ENCODE measurements at regions not wholly inside any gene's neighbourhood (a gene's known extent, or its start where the extent isn't known, plus 50 kb on each side); places are given as distances from the start of the nearest gene placed in this dataset.

GRCh38 chrX:145549496-145549895 is 268.1 kb upstream of the SLITRK2 start:
- Mint-ChIP-seq H3K27ac (no peak overlapping the region), H3K4me3 (no peak overlapping the region), H3K9me3 (ENCODE audit: insufficient read depth) (no peaks in the 10 kb centered on the region), H3K27me3 (no peaks in the 10 kb centered on the region), H3K4me1 (no peaks in the 10 kb centered on the region)
- Histone ChIP-seq H2AFZ (ENCODE audit: insufficient read depth, low read depth, low read length, poor library complexity, severe bottlenecking) (no peak overlapping the region), H3K27ac (ENCODE audit: low read length in 2 of 2) (no peak overlapping the region), H3K4me3 (ENCODE audit: control extremely low read depth in 1 of 5, extremely low read depth in 1 of 5, insufficient read depth in 1 of 5, low read depth in 2 of 5, low read length in 4 of 5) (no peak overlapping the region), H3K79me2 (ENCODE audit: control insufficient read depth, insufficient read depth, low read length) (no peaks in the 10 kb centered on the region), H3K9me3 (ENCODE audit: control extremely low read depth in 1 of 3, control insufficient read depth in 2 of 3, insufficient read depth in 1 of 3, low read length in 2 of 3) (peaks cover 0 to 4% (median 0%) of the 10 kb centered on the region in 3 donors), H3K27me3 (replicated peaks in 1 of 4; ENCODE audit: control extremely low read depth in 1 of 4, control insufficient read depth in 3 of 4, insufficient read depth in 4 of 4, low read length in 3 of 4) (no peaks in the 10 kb centered on the region), H3K36me3 (replicated peaks in 1 of 2; ENCODE audit: control extremely low read depth in 1 of 2, control insufficient read depth in 1 of 2, extremely low read depth in 1 of 2, insufficient read depth in 2 of 2, low read length in 1 of 2) (no peaks in the 10 kb centered on the region), H3K4me1 (ENCODE audit: control insufficient read depth in 2 of 2, insufficient read depth in 2 of 2, low read length in 2 of 2) (no peaks in the 10 kb centered on the region), H3K9ac (ENCODE audit: low read length) (no peak overlapping the region), H4K20me1 (ENCODE audit: control insufficient read depth, insufficient read depth, low read length, poor library complexity, severe bottlenecking) (no peaks in the 10 kb centered on the region), H3K4me2 (replicated peaks; ENCODE audit: low read depth, low read length, poor library complexity, severe bottlenecking) (no peak overlapping the region)
- intact Hi-C loops (cut with micrococcal nuclease), result no loop called here
- TF ChIP-seq EZH2 (IDR thresholded peaks at IDR 0.05; ENCODE audit: borderline replicate concordance, insufficient read depth, low read depth, low read length, poor library complexity, severe bottlenecking) (no peak), CTCF (IDR thresholded peaks at IDR 0.05) (no peak)
- no CpG with 5 or more reads among the region's 3 CpGs for WGBS (ENCODE audit: insufficient coverage)
- CTCF ChIA-PET, result no interaction called here
- DNase-seq (no peak), ATAC-seq (ENCODE audit: low read depth) (no peak)
- POLR2A ChIA-PET, result no interaction called here

GRCh38 chrX:145552643-145553042 is 265.0 kb upstream of the SLITRK2 start:
- no peak overlapping the region for H3K4me3 Mint-ChIP-seq
- no peak for DNase-seq
- Histone ChIP-seq H3K36me3 (replicated peaks in 1 of 2; ENCODE audit: control extremely low read depth in 1 of 2, control insufficient read depth in 1 of 2, extremely low read depth in 1 of 2, insufficient read depth in 2 of 2, low read length in 1 of 2) (no peaks in the 10 kb centered on the region), H3K4me3 (ENCODE audit: control extremely low read depth in 1 of 5, extremely low read depth in 1 of 5, insufficient read depth in 1 of 5, low read depth in 2 of 5, low read length in 4 of 5) (no peak overlapping the region), H4K20me1 (ENCODE audit: control insufficient read depth, insufficient read depth, low read length, poor library complexity, severe bottlenecking) (no peaks in the 10 kb centered on the region), H3K4me2 (replicated peaks; ENCODE audit: low read depth, low read length, poor library complexity, severe bottlenecking) (no peak overlapping the region), H3K9me3 (ENCODE audit: control extremely low read depth in 1 of 3, control insufficient read depth in 2 of 3, insufficient read depth in 1 of 3, low read length in 2 of 3) (peaks cover 0 to 4% (median 0%) of the 10 kb centered on the region in 3 donors), H3K4me1 (ENCODE audit: control insufficient read depth in 2 of 2, insufficient read depth in 2 of 2, low read length in 2 of 2) (no peaks in the 10 kb centered on the region), H3K79me2 (ENCODE audit: control insufficient read depth, insufficient read depth, low read length) (no peaks in the 10 kb centered on the region), H2AFZ (ENCODE audit: insufficient read depth, low read depth, low read length, poor library complexity, severe bottlenecking) (no peak overlapping the region), H3K27ac (ENCODE audit: low read length in 2 of 2) (no peak overlapping the region), H3K9ac (ENCODE audit: low read length) (no peak overlapping the region), H3K27me3 (replicated peaks in 1 of 4; ENCODE audit: control extremely low read depth in 1 of 4, control insufficient read depth in 3 of 4, insufficient read depth in 4 of 4, low read length in 3 of 4) (no peaks in the 10 kb centered on the region)
- no CpG with 5 or more reads among the region's 1 CpG for WGBS (ENCODE audit: insufficient coverage)
- H3K9me3 Mint-ChIP-seq (ENCODE audit: insufficient read depth), result no peaks in the 10 kb centered on the region
- no peaks in the 10 kb centered on the region for H3K4me1 Mint-ChIP-seq
- H3K27ac Mint-ChIP-seq, result no peak overlapping the region
- no peaks in the 10 kb centered on the region for H3K27me3 Mint-ChIP-seq
- no peak for ATAC-seq (ENCODE audit: low read depth)
- CTCF ChIA-PET, result no interaction called here
- TF ChIP-seq CTCF (IDR thresholded peaks at IDR 0.05) (no peak), EZH2 (IDR thresholded peaks at IDR 0.05; ENCODE audit: borderline replicate concordance, insufficient read depth, low read depth, low read length, poor library complexity, severe bottlenecking) (no peak)
- POLR2A ChIA-PET, result no interaction called here
- intact Hi-C loops (cut with micrococcal nuclease), result no loop called here

Data from B cell (primary cell).